ENCODE measurements at regions not wholly inside any gene's neighbourhood (a gene's known extent, or its start where the extent isn't known, plus 50 kb on each side); places are given as distances from the start of the nearest gene placed in this dataset.

DNA sequence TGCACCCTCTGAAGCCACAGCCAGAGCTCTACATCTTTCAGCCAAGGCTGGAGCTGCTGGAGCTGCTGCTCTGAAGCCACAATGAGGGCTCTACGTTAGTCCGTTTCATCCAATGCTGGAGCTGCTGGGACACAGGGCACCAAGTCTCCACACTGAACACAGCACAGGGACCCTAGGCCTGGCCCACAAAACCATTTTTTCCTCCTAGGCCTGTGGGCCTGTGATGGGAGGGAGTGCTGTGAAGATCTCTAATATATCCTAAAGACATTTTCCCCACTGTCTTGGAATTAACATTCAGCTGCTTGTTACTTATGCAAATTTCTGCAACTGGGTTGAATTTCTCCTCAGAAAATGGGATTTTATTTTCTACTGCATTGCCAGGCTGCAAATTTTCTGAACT, 441.4 kb upstream of the FAT3 start:
- no peak for ATAC-seq
- H3K4me1 ChIP-seq: no peaks in the 10 kb centered on the region
- H3K9me3 ChIP-seq: peaks cover 0 to 7% (median 0%) of the 10 kb centered on the region in 3 donors
- H3K27me3 ChIP-seq: no peaks in the 10 kb centered on the region
- no peaks in the 10 kb centered on the region for H3K36me3 ChIP-seq
- TF ChIP-seq EP300 (IDR thresholded peaks at IDR 0.05): no peak
- TF ChIP-seq POLR2AphosphoS5 (IDR thresholded peaks at IDR 0.05): no peak
- TF ChIP-seq, protein P1, sequence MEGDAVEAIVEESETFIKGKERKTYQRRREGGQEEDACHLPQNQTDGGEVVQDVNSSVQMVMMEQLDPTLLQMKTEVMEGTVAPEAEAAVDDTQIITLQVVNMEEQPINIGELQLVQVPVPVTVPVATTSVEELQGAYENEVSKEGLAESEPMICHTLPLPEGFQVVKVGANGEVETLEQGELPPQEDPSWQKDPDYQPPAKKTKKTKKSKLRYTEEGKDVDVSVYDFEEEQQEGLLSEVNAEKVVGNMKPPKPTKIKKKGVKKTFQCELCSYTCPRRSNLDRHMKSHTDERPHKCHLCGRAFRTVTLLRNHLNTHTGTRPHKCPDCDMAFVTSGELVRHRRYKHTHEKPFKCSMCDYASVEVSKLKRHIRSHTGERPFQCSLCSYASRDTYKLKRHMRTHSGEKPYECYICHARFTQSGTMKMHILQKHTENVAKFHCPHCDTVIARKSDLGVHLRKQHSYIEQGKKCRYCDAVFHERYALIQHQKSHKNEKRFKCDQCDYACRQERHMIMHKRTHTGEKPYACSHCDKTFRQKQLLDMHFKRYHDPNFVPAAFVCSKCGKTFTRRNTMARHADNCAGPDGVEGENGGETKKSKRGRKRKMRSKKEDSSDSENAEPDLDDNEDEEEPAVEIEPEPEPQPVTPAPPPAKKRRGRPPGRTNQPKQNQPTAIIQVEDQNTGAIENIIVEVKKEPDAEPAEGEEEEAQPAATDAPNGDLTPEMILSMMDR (IDR thresholded peaks at IDR 0.05): no peak
- TF ChIP-seq POLR2A (IDR thresholded peaks at IDR 0.05): no peak
- no peak overlapping the region for H3K27ac ChIP-seq
- H3K4me3 ChIP-seq: no peak overlapping the region
- WGBS, 2 donors (ENCODE audit: low coverage in 1 of 2): no CpG with 5 or more reads among the region's 2 CpGs

GRCh38 chr11:91778758-91779157, 445.9 kb upstream of the FAT3 start:
- no peaks in the 10 kb centered on the region for H3K4me1 ChIP-seq
- ATAC-seq: no peak
- WGBS, 2 donors (ENCODE audit: low coverage in 1 of 2): 69 to 85% methylated on average over 2 of the region's 2 CpGs

GRCh38 chr11:91776655-91777054, 448.0 kb upstream of the FAT3 start:
- WGBS, 2 donors (ENCODE audit: low coverage in 1 of 2): 42 to 100% methylated on average over 1 to 2 of the region's 2 CpGs
- Histone ChIP-seq H3K4me1 (no peaks in the 10 kb centered on the region), H3K9me3 (no peaks in the 10 kb centered on the region), H3K27me3 (no peaks in the 10 kb centered on the region), H3K36me3 (no peaks in the 10 kb centered on the region), H3K4me3 (no peak overlapping the region), H3K27ac (no peak overlapping the region)
- no peak for ATAC-seq
- TF ChIP-seq EP300 (IDR thresholded peaks at IDR 0.05) (no peak), POLR2A (IDR thresholded peaks at IDR 0.05) (no peak), POLR2AphosphoS5 (IDR thresholded peaks at IDR 0.05) (no peak)
- TF ChIP-seq, protein P1 (IDR thresholded peaks at IDR 0.05): no peak

More at GRCh38 chr11:91778758-91779157, 445.9 kb upstream of the FAT3 start:
- no peak for TF ChIP-seq POLR2A (IDR thresholded peaks at IDR 0.05)
- no peak for TF ChIP-seq EP300 (IDR thresholded peaks at IDR 0.05)
- no peaks in the 10 kb centered on the region for H3K27me3 ChIP-seq
- H3K9me3 ChIP-seq: peaks cover 0 to 7% (median 0%) of the 10 kb centered on the region in 3 donors
- no peak overlapping the region for H3K27ac ChIP-seq
- no peaks in the 10 kb centered on the region for H3K36me3 ChIP-seq
- no peak overlapping the region for H3K4me3 ChIP-seq

- no peak for TF ChIP-seq EP300 (IDR thresholded peaks at IDR 0.05)
- no peak for TF ChIP-seq POLR2AphosphoS5 (IDR thresholded peaks at IDR 0.05)
- TF ChIP-seq, protein P1 (IDR thresholded peaks at IDR 0.05): no peak
- TF ChIP-seq POLR2A (IDR thresholded peaks at IDR 0.05): no peak
- Histone ChIP-seq H3K36me3 (no peaks in the 10 kb centered on the region), H3K4me3 (no peak overlapping the region), H3K27me3 (no peaks in the 10 kb centered on the region), H3K4me1 (no peaks in the 10 kb centered on the region), H3K9me3 (no peaks in the 10 kb centered on the region), H3K27ac (no peak overlapping the region)
- no peak for ATAC-seq
- WGBS, 2 donors (ENCODE audit: low coverage in 1 of 2): 55% methylated on average over 2 of the region's 2 CpGs; no CpG with 5 or more reads in 1 of the 2 donors
Measured at GRCh38 chr11:91773090-91773489, 451.5 kb upstream of the FAT3 start.

- Histone ChIP-seq H3K4me1 (no peaks in the 10 kb centered on the region), H3K36me3 (no peaks in the 10 kb centered on the region), H3K27ac (no peak overlapping the region), H3K4me3 (no peak overlapping the region), H3K27me3 (no peaks in the 10 kb centered on the region), H3K9me3 (no peaks in the 10 kb centered on the region)
- WGBS, 2 donors (ENCODE audit: low coverage in 1 of 2): 89% methylated on average over 1 of the region's 1 CpG
- ATAC-seq: no peak
- TF ChIP-seq POLR2A (IDR thresholded peaks at IDR 0.05) (no peak), POLR2AphosphoS5 (IDR thresholded peaks at IDR 0.05) (no peak), EP300 (IDR thresholded peaks at IDR 0.05) (no peak)
- TF ChIP-seq, protein P1 (IDR thresholded peaks at IDR 0.05): no peak
Measured at GRCh38 chr11:91771961-91772360, 452.7 kb upstream of the FAT3 start.
